ENCODE measurements at regions not wholly inside any gene's neighbourhood (a gene's known extent, or its start where the extent isn't known, plus 50 kb on each side); places are given as distances from the start of the nearest gene placed in this dataset.

- ChIA-PET POLR2A (no interaction called here), CTCF (no interaction called here)
Observed at GRCh38 chr3:139793408-139793807, 115.6 kb upstream of the NMNAT3 start.

- CTCF ChIA-PET, result no interaction called here
Observed at GRCh38 chr3:139780593-139780992, 102.8 kb upstream of the NMNAT3 start.

GRCh38 chr3:139778682-139779233, 101.0 kb upstream of the NMNAT3 start:
- ChIA-PET POLR2A (no interaction called here), CTCF (no interaction called here)

More at GRCh38 chr3:139780593-139780992, 102.8 kb upstream of the NMNAT3 start:
- POLR2A ChIA-PET, result no interaction called here

- ChIA-PET POLR2A (no interaction called here), CTCF (no interaction called here)
Observed at GRCh38 chr3:139774560-139775302, 97.0 kb upstream of the NMNAT3 start.

GRCh38 chr3:139772539-139773500, 95.0 kb upstream of the NMNAT3 start:
- POLR2A ChIA-PET, result no interaction called here
- CTCF ChIA-PET, result no interaction called here

- POLR2A ChIA-PET, result no interaction called here
Observed at GRCh38 chr3:139771331-139771730, 93.6 kb upstream of the NMNAT3 start.

GRCh38 chr3:139770577-139770976, 92.8 kb upstream of the NMNAT3 start:
- POLR2A ChIA-PET, result no interaction called here
- CTCF ChIA-PET, result no interaction called here

More at GRCh38 chr3:139771331-139771730, 93.6 kb upstream of the NMNAT3 start:
- CTCF ChIA-PET, result no interaction called here

- ChIA-PET CTCF (no interaction called here), POLR2A (no interaction called here)
Observed at GRCh38 chr3:139769796-139770195, 92.0 kb upstream of the NMNAT3 start.

GRCh38 chr3:139764936-139765335, 87.2 kb upstream of the NMNAT3 start:
- CTCF ChIA-PET, result no interaction called here
- POLR2A ChIA-PET, result no interaction called here

- POLR2A ChIA-PET, result no interaction called here
- CTCF ChIA-PET, result no interaction called here
Observed at GRCh38 chr3:139764069-139764905, 86.5 kb upstream of the NMNAT3 start.

- POLR2A ChIA-PET, result no interaction called here
- CTCF ChIA-PET, result no interaction called here
Observed at GRCh38 chr3:139762302-139762701, 84.5 kb upstream of the NMNAT3 start.

- POLR2A ChIA-PET, result no interaction called here
- CTCF ChIA-PET, result no interaction called here
Observed at GRCh38 chr3:139759470-139759869, 81.7 kb upstream of the NMNAT3 start.

GRCh38 chr3:139758654-139759291, 81.0 kb upstream of the NMNAT3 start:
- ChIA-PET POLR2A (no interaction called here), CTCF (no interaction called here)

- ChIA-PET POLR2A (no interaction called here), CTCF (no interaction called here)
Observed at GRCh38 chr3:139757448-139758030, 79.8 kb upstream of the NMNAT3 start.

GRCh38 chr3:139756529-139757103, 78.8 kb upstream of the NMNAT3 start:
- ChIA-PET CTCF (no interaction called here), POLR2A (no interaction called here)

GRCh38 chr3:139755551-139755950, 77.8 kb upstream of the NMNAT3 start:
- ChIA-PET POLR2A (no interaction called here), CTCF (no interaction called here)

GRCh38 chr3:139751789-139752188, 74.0 kb upstream of the NMNAT3 start:
- ChIA-PET CTCF (no interaction called here), POLR2A (no interaction called here)

GRCh38 chr3:139746481-139746880, 68.7 kb upstream of the NMNAT3 start:
- CTCF ChIA-PET, result no interaction called here
- POLR2A ChIA-PET, result no interaction called here

GRCh38 chr3:139745831-139746230, 68.1 kb upstream of the NMNAT3 start:
- ChIA-PET POLR2A (no interaction called here), CTCF (no interaction called here)
